ENCODE measurements at regions not wholly inside any gene's neighbourhood (a gene's known extent, or its start where the extent isn't known, plus 50 kb on each side); places are given as distances from the start of the nearest gene placed in this dataset.

DNA sequence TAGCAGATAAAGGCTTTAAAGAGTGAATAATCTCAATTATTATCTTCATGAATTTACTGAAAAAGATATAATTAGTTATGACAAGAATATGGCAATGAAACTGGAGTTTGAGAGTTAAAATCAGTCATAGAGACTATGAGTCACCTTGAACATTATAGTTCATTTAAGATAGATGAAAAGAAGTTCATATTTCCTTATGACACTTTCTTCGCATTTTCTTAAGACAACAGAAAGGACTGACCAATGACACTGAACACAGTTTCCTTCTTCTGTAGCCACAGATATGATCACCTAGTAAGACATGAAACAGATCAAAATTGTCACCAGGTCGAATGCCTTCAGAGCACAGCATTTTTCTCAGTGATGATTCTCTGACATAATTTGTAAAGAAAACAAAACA is 202.1 kb downstream of the KLF12 start:
- TF ChIP-seq, protein P1, sequence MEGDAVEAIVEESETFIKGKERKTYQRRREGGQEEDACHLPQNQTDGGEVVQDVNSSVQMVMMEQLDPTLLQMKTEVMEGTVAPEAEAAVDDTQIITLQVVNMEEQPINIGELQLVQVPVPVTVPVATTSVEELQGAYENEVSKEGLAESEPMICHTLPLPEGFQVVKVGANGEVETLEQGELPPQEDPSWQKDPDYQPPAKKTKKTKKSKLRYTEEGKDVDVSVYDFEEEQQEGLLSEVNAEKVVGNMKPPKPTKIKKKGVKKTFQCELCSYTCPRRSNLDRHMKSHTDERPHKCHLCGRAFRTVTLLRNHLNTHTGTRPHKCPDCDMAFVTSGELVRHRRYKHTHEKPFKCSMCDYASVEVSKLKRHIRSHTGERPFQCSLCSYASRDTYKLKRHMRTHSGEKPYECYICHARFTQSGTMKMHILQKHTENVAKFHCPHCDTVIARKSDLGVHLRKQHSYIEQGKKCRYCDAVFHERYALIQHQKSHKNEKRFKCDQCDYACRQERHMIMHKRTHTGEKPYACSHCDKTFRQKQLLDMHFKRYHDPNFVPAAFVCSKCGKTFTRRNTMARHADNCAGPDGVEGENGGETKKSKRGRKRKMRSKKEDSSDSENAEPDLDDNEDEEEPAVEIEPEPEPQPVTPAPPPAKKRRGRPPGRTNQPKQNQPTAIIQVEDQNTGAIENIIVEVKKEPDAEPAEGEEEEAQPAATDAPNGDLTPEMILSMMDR (tag by site-specific recombination; IDR thresholded peaks at IDR 0.05) = no peak
- TF ChIP-seq, protein P2, sequence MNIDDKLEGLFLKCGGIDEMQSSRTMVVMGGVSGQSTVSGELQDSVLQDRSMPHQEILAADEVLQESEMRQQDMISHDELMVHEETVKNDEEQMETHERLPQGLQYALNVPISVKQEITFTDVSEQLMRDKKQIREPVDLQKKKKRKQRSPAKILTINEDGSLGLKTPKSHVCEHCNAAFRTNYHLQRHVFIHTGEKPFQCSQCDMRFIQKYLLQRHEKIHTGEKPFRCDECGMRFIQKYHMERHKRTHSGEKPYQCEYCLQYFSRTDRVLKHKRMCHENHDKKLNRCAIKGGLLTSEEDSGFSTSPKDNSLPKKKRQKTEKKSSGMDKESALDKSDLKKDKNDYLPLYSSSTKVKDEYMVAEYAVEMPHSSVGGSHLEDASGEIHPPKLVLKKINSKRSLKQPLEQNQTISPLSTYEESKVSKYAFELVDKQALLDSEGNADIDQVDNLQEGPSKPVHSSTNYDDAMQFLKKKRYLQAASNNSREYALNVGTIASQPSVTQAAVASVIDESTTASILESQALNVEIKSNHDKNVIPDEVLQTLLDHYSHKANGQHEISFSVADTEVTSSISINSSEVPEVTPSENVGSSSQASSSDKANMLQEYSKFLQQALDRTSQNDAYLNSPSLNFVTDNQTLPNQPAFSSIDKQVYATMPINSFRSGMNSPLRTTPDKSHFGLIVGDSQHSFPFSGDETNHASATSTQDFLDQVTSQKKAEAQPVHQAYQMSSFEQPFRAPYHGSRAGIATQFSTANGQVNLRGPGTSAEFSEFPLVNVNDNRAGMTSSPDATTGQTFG (tag by site-specific recombination; IDR thresholded peaks at IDR 0.05; ENCODE audit: borderline replicate concordance) = no peak
- TF ChIP-seq, protein P3, sequence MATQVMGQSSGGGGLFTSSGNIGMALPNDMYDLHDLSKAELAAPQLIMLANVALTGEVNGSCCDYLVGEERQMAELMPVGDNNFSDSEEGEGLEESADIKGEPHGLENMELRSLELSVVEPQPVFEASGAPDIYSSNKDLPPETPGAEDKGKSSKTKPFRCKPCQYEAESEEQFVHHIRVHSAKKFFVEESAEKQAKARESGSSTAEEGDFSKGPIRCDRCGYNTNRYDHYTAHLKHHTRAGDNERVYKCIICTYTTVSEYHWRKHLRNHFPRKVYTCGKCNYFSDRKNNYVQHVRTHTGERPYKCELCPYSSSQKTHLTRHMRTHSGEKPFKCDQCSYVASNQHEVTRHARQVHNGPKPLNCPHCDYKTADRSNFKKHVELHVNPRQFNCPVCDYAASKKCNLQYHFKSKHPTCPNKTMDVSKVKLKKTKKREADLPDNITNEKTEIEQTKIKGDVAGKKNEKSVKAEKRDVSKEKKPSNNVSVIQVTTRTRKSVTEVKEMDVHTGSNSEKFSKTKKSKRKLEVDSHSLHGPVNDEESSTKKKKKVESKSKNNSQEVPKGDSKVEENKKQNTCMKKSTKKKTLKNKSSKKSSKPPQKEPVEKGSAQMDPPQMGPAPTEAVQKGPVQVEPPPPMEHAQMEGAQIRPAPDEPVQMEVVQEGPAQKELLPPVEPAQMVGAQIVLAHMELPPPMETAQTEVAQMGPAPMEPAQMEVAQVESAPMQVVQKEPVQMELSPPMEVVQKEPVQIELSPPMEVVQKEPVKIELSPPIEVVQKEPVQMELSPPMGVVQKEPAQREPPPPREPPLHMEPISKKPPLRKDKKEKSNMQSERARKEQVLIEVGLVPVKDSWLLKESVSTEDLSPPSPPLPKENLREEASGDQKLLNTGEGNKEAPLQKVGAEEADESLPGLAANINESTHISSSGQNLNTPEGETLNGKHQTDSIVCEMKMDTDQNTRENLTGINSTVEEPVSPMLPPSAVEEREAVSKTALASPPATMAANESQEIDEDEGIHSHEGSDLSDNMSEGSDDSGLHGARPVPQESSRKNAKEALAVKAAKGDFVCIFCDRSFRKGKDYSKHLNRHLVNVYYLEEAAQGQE (tag by site-specific recombination; IDR thresholded peaks at IDR 0.05) = no peak
- no peak for TF ChIP-seq ZNF133 (tag by site-specific recombination; IDR thresholded peaks at IDR 0.05)

Measured in HEK293 (cell line).